Ureter (tissue), 1 donor: ENCODE measurements at regions not wholly inside any gene's neighbourhood (a gene's known extent, or its start where the extent isn't known, plus 50 kb on each side); places are given as distances from the start of the nearest gene placed in this dataset.

Experiments
- DNase-seq: peaks from one replicate; pipeline ENCODE4 v3.0.0-alpha.2; 2020; ENCODE audit warnings: low spot score
- donor health status: DM: yes; HTN: yes; CAD: no.

DNA sequence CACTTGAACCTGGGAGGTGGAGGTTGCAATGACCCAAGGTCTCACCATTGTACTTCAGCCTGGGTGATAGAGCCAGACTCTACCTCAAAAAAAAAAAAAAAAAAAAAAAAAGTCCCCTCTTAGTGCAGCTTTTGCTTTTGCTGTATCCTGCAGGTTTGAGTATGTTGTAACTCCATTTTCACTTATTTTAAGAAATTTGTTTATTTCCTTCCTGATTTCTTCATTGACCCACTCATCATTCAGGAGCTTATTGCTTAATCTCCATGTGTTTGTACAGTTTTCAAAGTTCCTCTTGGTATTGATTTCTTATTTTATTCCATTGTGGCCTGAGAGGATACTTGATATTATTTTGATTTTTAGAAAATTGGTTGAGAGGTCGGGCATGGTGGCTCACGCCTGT, 50.9 kb upstream of the AK4 start:
- DNase-seq: no peak
